HepG2 (cell line): ENCODE measurements at regions not wholly inside any gene's neighbourhood (a gene's known extent, or its start where the extent isn't known, plus 50 kb on each side); places are given as distances from the start of the nearest gene placed in this dataset.

Experiments used
- ATAC-seq: fragments of 200-7000 bp; cut with Tn5 transposase; 3 replicates; pipeline ENCODE4 v1.9.1; 2020; ENCODE audit warnings: mild to moderate bottlenecking, moderate library complexity
- BruUV-seq: library from RNA; stranded (reverse); fragments of 400-500 nt; replicated peaks from 2 replicates; lab custom pipeline; 2021; lab: Mats Ljungman, UMichigan
- CTCF ChIA-PET: fragments of 300-600 bp; formaldehyde crosslinking; extraction: SDS; loops from one replicate; lab custom pipeline; 2021; ENCODE audit warnings: low total read pairs, inconsistent platforms, low intra/inter-chr PET ratio; lab: Yijun Ruan, JAX
- POLR2A ChIA-PET: fragments of 350-600 bp; sonication (Branson Sonifier 250); formaldehyde crosslinking; loops from one replicate; lab custom pipeline; 2020; ENCODE audit warnings: antibody characterized with exemption, inconsistent platforms; lab: Yijun Ruan, JAX
- DNase-seq: peaks from one replicate; pipeline ENCODE4 v3.0.0-alpha.2; 2015; ENCODE audit warnings: low spot score
- FAIRE-seq: peaks from 3 replicates; lab custom pipeline; 2011; peaks lifted over from hg19 to GRCh38; lab: Jason Lieb, UNC
- H2AFZ ChIP-seq: one replicate; pipeline ENCODE4 v1.6.1; 2011; ENCODE audit warnings: low read length, inconsistent platforms
- H3K27ac ChIP-seq: fragments of 300-600 bp; 3 replicates; pipeline ENCODE4 v1.8.0; 2011; ENCODE audit warnings: mixed run types, mild to moderate bottlenecking, mixed read lengths, low read length, inconsistent platforms; ENCODE audit not compliant: insufficient read depth; ENCODE audit errors: extremely low read length
- H3K27me3 ChIP-seq, 2 experiments: fragments of 200-600 bp in 1 of 2; 2 replicates in 1 of 2; 3 replicates in 1 of 2; pipeline versions ENCODE4 v1.6.0 to v1.8.0; 2011; ENCODE audit warnings: low read length in 2 of 2, mild to moderate bottlenecking in 2 of 2, moderate library complexity in 2 of 2, inconsistent platforms in 1 of 2; ENCODE audit not compliant: insufficient read depth in 2 of 2, control insufficient read depth in 1 of 2
- H3K36me3 ChIP-seq, 2 experiments: fragments of 200-600 bp in 1 of 2; replicated peaks in 1 of 2; 2 replicates in 1 of 2; 3 replicates in 1 of 2; pipeline versions ENCODE4 v1.5.1 to v1.8.0; 2011; ENCODE audit warnings: low read length in 2 of 2, inconsistent platforms in 1 of 2; ENCODE audit not compliant: insufficient read depth in 2 of 2, control insufficient read depth in 1 of 2
- H3K4me1 ChIP-seq: 2 replicates; pipeline ENCODE4 v1.5.1; 2012; ENCODE audit warnings: low read length, inconsistent platforms; ENCODE audit not compliant: insufficient read depth
- H3K4me2 ChIP-seq: 2 replicates; pipeline ENCODE4 v1.6.0; 2011; ENCODE audit warnings: low read depth, low read length, inconsistent platforms
- H3K4me3 ChIP-seq, 3 experiments: fragments of 200-600 bp in 1 of 3; sonication (generic), shearing (Covaris generic) in 1 of 3; replicated peaks in 1 of 3; 2 replicates each; pipeline ENCODE4 v1.5.1; 2011 to 2016; ENCODE audit warnings: low read length in 3 of 3, inconsistent platforms in 2 of 3, low read depth in 2 of 3, mild to moderate bottlenecking in 2 of 3, control low read depth in 1 of 3, mixed read lengths in 1 of 3; ENCODE audit not compliant: insufficient read depth in 1 of 3
- H3K79me2 ChIP-seq: one replicate; pipeline ENCODE4 v1.6.1; 2011; ENCODE audit warnings: low read length, inconsistent platforms; ENCODE audit not compliant: insufficient read depth
- H3K9ac ChIP-seq: 2 replicates; pipeline ENCODE4 v1.6.0; 2011; ENCODE audit warnings: mild to moderate bottlenecking, low read depth, low read length, inconsistent platforms; ENCODE audit not compliant: insufficient read depth
- H3K9me3 ChIP-seq: 2 replicates; pipeline ENCODE4 v1.5.1; 2012; ENCODE audit warnings: mild to moderate bottlenecking, low read length
- H4K20me1 ChIP-seq: 2 replicates; pipeline ENCODE4 v1.6.0; 2011; ENCODE audit warnings: inconsistent platforms, mild to moderate bottlenecking, low read length, moderate library complexity; ENCODE audit not compliant: insufficient read depth
- ATAD3A ChIP-seq: sonication (generic); formaldehyde crosslinking; IDR thresholded peaks from 2 replicates; pipeline ENCODE4 v1.4.0; 2020; ENCODE audit warnings: missing genetic modification reagents
- FOXK1 ChIP-seq: sonication (generic); formaldehyde crosslinking; IDR thresholded peaks from 2 replicates; pipeline ENCODE4 v1.4.0; 2020; ENCODE audit warnings: low read depth, missing genetic modification reagents, borderline replicate concordance
- FOXO4 ChIP-seq: sonication (generic); formaldehyde crosslinking; conservative IDR thresholded peaks from 2 replicates; pipeline ENCODE4 v1.8.1; 2023; ENCODE audit warnings: missing genetic modification reagents
- HNRNPH1 ChIP-seq: fragments of 200-400 bp; formaldehyde crosslinking; optimal IDR thresholded peaks from 2 replicates; pipeline ENCODE3; 2017; ENCODE audit warnings: mild to moderate bottlenecking, low read depth, low read length
- JUNB ChIP-seq: sonication (generic); formaldehyde crosslinking; IDR thresholded peaks from 2 replicates; pipeline ENCODE4 v1.8.0; 2022; ENCODE audit warnings: missing genetic modification reagents, mild to moderate bottlenecking, borderline replicate concordance
- KLF11 ChIP-seq: IDR thresholded peaks from 2 replicates; pipeline ENCODE4 v1.6.1; 2016; ENCODE audit warnings: missing compliant biosample characterization
- MEF2D ChIP-seq: sonication (generic); formaldehyde crosslinking; IDR thresholded peaks from 2 replicates; pipeline ENCODE4 v1.5.1; 2020; ENCODE audit warnings: mild to moderate bottlenecking, missing genetic modification reagents
- MXI1 ChIP-seq: IDR thresholded peaks from 3 replicates; pipeline ENCODE4 v1.6.1; 2012; ENCODE audit warnings: low read depth, low read length, inconsistent platforms, borderline replicate concordance
- NFIC ChIP-seq: IDR thresholded peaks from 2 replicates; pipeline ENCODE4 v1.6.1; 2012; ENCODE audit warnings: mild to moderate bottlenecking, low read length, inconsistent platforms
- PHF20 ChIP-seq: sonication (generic); formaldehyde crosslinking; IDR thresholded peaks from 2 replicates; pipeline ENCODE4 v1.5.0; 2020; ENCODE audit warnings: mild to moderate bottlenecking, missing genetic modification reagents
- REPIN1 ChIP-seq: sonication (generic); formaldehyde crosslinking; IDR thresholded peaks from 2 replicates; pipeline ENCODE4 v1.8.0; 2022; ENCODE audit warnings: missing genetic modification reagents, low read depth, mild to moderate bottlenecking, borderline replicate concordance
- TFAP4 ChIP-seq: sonication (generic); IDR thresholded peaks from 2 replicates; pipeline ENCODE4 v1.6.1; 2016; ENCODE audit warnings: low read depth, borderline replicate concordance
- ZMYM4 ChIP-seq: sonication (generic); formaldehyde crosslinking; IDR thresholded peaks from 2 replicates; pipeline ENCODE4 v1.8.1; 2023; ENCODE audit warnings: mild to moderate bottlenecking, missing genetic modification reagents
- ZNF333 ChIP-seq: sonication (generic); formaldehyde crosslinking; IDR thresholded peaks from 2 replicates; pipeline ENCODE4 v1.4.0; 2020; ENCODE audit warnings: mild to moderate bottlenecking, missing genetic modification reagents, borderline replicate concordance
- ZNF337 ChIP-seq: sonication (generic); formaldehyde crosslinking; IDR thresholded peaks from 2 replicates; pipeline ENCODE4 v1.5.1; 2020; ENCODE audit warnings: missing genetic modification reagents, low read depth, mild to moderate bottlenecking, borderline replicate concordance
- ZNF546 ChIP-seq: sonication (generic); formaldehyde crosslinking; conservative IDR thresholded peaks from 2 replicates; pipeline ENCODE4 v1.8.1; 2023; ENCODE audit warnings: mild to moderate bottlenecking, missing genetic modification reagents
- ZNF710 ChIP-seq: sonication (generic); formaldehyde crosslinking; IDR thresholded peaks from 2 replicates; pipeline ENCODE4 v1.5.0; 2020; ENCODE audit warnings: mild to moderate bottlenecking, missing genetic modification reagents, borderline replicate concordance
- ZNF839 ChIP-seq: sonication (generic); formaldehyde crosslinking; IDR thresholded peaks from 2 replicates; pipeline ENCODE4 v1.4.0; 2020; ENCODE audit warnings: missing genetic modification reagents, mild to moderate bottlenecking, borderline replicate concordance
- WGBS: methylation state at CpG from one replicate; pipeline ENCODE4 v1.1.6; 2017; ENCODE audit warnings: low lambda C conversion rate; 5-methylcytosine and 5-hydroxymethylcytosine counted together
- in situ Hi-C: cut with HindIII; loops from 2 replicates; pipeline ENCODE4 v1.10.0; 2017; ENCODE audit warnings: low pct_unique_long_range_greater_than_20kb; ENCODE audit not compliant: extremely low pct_ligation_motif_present
- intact Hi-C: fragments of 100-400 bp; cut with micrococcal nuclease; formaldehyde crosslinking; loops from one replicate; pipeline ENCODE4 v1.10.0; 2022; ENCODE audit not compliant: unreplicated experiment

- BruUV-seq, result no TSS peak
- no peak for TF ChIP-seq TFAP4
- no peak for TF ChIP-seq HNRNPH1
- TF ChIP-seq REPIN1 (CRISPR knock-in tag), result no peak
- no peak for TF ChIP-seq PHF20 (CRISPR knock-in tag)
- peak; percentile 60; the same call in 1 of the 3 replicates for TF ChIP-seq MXI1
- no peak for TF ChIP-seq ZNF337
- no peak for TF ChIP-seq KLF11 (CRISPR knock-in tag)
- no peak for TF ChIP-seq ZNF546 (CRISPR knock-in tag)
- no peak for TF ChIP-seq ZNF839 (CRISPR knock-in tag)
- no peak for TF ChIP-seq JUNB (CRISPR knock-in tag)
- TF ChIP-seq ZNF333 (CRISPR knock-in tag), result no peak
- TF ChIP-seq FOXO4 (CRISPR knock-in tag), result no peak
- no peak for TF ChIP-seq ZNF710 (CRISPR knock-in tag)
- TF ChIP-seq MEF2D (CRISPR knock-in tag), result no peak
- peak; percentile 76; the same call in 1 of the 2 replicates for TF ChIP-seq FOXK1 (CRISPR knock-in tag)
- no peak for TF ChIP-seq ATAD3A (CRISPR knock-in tag)
- TF ChIP-seq NFIC, result no peak
- no peak for TF ChIP-seq ZMYM4 (CRISPR knock-in tag)
Observed at GRCh38 chr1:59057211-59057694, 239.6 kb upstream of the FGGY start.

More at GRCh38 chr1:59057211-59057694, 239.6 kb upstream of the FGGY start:
- FAIRE-seq, result no peak
- ChIA-PET CTCF (no interaction called here), POLR2A (interaction anchor here (1.6 kb wide), 1 partner anchor 273 kb away, joined by 4 read pairs; the partner anchor contains the start of gene JUN)
- Histone ChIP-seq H3K4me1 (peaks cover 33% of the 10 kb centered on the region), H3K79me2 (no peaks in the 10 kb centered on the region), H4K20me1 (no peaks in the 10 kb centered on the region), H3K4me2 (no peak overlapping the region; the same call in 1 of the 2 replicates), H2AFZ (no peak overlapping the region), H3K9ac (no peak overlapping the region; the same call in 1 of the 2 replicates), H3K27ac (no peak overlapping the region), H3K4me3 (no peak overlapping the region), H3K27me3 (peaks cover 5 to 36% of the 10 kb centered on the region in 2 experiments), H3K9me3 (no peaks in the 10 kb centered on the region), H3K36me3 (no peaks in the 10 kb centered on the region)
- WGBS, result 0% methylated on average over 5 of the region's 6 CpGs
- in situ Hi-C loops (loop anchor here (10.0 kb wide), 1 partner anchor 272 kb away; the partner anchor contains the start of gene JUN), intact Hi-C loops (loop anchor here (10.0 kb wide), 1 partner anchor 152 kb away; no protein-coding TSS in a partner anchor)
- ATAC-seq, result peak; percentile 88
- DNase-seq, result peak; percentile 64
